HG02852 (cell line): ENCODE measurements at regions not wholly inside any gene's neighbourhood (a gene's known extent, or its start where the extent isn't known, plus 50 kb on each side); places are given as distances from the start of the nearest gene placed in this dataset.
"Not testable (repeated sequence)": the region's sequence is repeated elsewhere in the genome, so short reads cannot be mapped to it uniquely, and the experiment has no call there.

ENCODE experiments used
- ATAC-seq: cut with Tn5 transposase; IDR thresholded peaks from one replicate; pipeline ENCODE4 v1.9.1; 2021; ENCODE audit warnings: mild to moderate bottlenecking, moderate library complexity; ENCODE audit not compliant: unreplicated experiment

DNA sequence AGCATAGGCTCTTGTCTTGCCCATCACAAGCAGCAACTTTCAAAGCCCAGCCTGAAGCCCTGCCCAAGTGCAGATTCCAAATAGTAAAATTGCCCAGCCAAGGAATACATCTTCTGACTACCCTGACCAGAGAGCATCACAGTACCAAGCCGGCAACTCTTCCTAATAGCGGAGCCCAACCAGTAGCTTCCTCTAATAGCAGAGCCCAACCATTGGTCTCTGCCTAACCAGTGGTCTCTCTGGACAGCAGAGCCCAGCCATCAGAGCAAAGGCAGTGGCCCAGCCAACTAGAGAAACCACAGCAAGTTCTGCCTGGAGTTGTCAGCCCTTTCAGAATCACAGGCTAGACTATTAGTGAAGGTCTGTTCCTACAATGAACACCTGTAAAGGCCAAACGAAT lies 285.6 kb downstream of the HGF start:
- ATAC-seq = no peak

DNA sequence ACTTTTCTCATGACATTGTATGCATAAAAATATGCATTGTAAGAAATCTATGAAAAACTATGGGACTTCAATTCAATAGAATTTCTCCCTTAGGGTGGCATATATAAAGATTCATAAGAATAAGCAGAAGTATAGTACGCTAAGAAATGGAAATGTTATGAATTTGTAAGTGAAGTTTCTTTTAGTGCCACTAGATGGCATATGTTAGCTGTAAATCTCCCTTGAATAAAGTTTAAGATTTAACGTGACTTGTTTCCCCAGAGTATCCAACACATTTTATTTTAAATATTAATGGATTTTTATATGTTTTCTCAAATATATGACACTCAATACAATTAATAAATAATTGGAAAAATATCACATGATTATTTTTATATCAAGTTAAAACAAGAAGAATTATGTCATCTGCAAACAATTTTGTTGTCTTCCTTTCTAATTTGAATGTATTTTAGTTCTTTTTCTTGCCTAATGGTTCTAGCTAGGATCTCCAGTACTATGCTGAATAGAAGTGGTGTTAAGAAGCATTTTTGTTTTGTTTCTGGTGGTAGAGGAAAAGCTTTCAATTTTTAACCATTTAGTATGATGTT lies 287.2 kb downstream of the HGF start:
- peak; percentile 60 for ATAC-seq

DNA sequence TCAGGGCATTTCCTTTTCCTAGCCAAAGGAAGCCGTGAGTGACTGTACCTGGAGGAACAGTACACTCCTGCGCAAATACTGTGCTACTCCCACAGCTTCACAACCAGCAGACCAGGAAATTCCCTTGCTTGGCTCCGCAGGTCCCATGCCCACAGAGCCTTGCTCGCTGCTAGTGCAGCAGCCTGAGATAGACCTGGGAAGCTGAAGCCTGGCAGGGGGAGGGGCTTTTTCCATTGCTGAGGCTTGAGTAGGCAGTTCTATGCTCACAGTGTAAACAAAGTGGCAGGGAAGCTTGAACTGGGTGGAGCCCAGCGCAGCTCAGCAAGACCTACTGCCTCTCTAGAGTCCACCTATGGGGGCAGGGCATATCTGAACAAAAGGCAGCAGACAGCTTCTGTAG lies 291.2 kb downstream of the HGF start:
- no peak for ATAC-seq

DNA sequence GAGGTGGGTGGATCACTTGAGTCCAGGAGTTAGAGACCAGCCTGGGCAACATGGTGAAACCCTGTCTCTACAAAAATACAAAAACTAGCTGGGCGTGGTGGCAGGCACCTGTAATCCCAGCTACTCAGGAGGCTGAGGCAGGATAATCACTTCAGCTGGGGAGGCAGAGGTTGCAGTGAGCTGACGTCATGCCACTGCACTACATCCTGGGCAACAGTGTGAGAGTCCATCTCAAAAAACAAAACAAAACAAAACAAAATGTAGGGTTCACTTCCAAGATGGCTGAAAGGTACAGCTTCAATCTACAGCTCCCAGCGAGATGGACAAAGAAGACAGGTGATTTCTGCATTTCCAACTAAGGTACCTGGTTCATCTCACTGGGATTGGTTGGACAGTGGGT lies 291.6 kb downstream of the HGF start:
- not testable (repeated sequence) for ATAC-seq

DNA sequence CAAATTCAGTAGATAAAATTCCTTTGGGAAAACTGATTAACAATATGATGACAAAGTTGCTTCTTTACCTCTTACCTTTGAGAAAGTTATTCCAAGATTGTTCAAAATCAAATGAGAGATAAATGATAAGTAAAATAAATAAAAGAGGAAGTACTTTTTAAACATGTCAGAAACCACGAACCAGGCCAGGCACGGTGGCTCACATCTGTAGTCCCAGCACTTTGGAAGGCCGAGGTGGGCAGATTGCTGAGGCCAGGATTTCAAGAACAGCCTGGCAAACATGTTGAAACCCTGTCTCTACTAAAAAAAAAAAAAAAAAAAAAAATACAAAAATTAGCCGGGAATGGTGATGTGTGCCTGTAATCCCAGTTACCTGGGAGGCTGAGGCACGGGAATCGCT lies 296.6 kb downstream of the HGF start:
- no peak for ATAC-seq

DNA sequence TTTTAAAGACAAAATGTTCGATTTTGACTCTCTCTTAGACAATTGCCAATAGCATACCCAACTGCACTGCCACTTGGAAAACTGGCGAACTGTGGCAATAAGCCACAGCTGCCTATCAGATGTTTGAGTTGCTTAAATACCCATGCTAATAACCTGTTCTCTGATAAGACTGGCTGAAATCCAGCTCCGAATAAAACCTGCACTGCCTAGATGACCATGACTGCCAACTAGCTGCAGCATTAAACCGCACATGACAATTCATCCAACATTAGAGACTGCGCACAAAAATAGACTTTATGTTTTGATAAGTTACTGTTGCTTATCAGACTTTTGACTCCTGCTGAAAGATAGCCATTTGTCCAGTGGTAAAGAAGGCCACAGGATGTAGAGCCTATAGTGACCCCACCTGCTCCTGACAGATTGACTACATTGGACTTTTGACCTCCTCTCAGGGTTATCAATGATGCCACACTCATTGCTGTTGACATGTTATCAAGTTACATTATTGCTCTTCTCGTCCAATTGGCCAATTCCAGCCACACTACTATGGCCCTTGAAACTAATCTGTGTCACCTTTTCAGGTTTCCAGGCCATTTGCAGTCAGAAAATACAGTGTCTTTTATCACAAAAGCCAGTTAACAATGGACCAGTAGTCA lies 299.0 kb downstream of the HGF start:
- no peak for ATAC-seq

DNA sequence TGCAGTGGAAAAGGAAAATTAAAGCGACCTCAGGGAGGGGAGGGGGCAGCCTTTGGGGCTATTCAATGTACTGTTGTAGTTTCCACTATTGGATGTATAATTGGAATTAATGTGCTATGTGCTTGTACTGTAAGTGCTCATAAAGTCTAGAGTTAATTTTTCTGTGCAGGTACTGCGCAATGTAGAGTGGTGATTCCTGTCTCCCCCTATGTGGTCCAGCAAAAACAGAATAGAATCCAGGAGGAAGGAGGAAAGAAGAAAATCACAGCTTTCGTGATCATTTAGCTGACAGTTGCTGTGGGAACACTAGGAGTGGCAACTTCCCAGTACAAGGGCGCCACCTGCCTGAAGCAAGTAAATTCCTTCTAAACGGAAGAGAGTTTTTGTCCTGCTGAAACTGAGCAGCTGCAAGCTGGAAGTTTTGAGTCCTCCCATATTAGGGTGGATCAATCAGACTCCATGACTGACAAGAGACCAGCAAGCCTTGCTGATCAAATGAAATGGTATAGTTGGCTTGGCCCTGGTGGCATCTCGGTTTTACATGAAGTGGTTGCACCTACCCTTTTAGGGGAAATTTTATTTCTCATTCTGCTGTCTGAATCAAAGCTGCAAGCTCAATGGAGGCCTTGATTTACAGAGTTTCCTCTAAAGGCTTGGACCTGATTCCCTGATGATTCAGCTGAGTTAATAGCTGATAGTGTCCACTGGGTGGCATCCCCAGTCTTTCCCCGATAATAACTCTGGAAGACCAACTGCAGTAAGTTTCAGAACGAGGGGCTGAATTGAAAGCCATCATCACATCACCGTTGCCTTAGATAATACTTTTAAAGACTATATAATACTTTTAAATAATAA lies 299.8 kb downstream of the HGF start:
- peak; percentile 81 for ATAC-seq

DNA sequence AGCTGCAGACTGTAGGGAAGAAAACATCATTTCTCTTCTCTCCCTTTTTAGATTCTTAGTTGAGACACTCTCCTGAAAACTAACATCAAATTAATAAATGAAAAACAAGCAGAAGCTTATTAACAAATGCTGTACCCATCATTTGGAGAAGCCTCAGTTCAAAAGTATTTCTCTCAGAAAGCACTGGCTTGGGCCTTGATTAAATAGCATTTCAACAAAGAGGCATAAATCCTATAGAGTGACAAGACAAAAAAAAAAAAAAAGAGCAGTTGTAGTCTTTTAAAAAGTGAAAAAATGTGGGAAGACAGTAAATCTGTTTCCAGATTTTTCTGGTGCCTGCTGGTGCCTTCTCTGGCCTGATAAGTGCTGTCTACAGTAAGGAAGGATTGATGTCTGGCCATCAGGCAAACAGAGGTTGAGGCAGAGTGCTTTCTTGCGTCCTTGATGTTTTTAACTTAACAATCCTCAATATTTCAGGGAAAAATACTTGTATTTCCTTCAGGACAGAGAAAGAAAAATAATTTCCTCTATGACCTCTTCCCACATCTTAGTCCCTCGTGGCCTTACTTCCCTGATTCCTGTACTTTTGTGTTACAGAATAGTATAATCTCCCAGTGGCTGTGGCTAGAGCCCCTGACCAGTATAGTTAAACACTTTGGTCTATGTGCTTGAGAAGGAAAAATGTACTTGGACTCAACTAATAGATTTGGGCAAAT lies 300.5 kb downstream of the HGF start:
- no peak for ATAC-seq

DNA sequence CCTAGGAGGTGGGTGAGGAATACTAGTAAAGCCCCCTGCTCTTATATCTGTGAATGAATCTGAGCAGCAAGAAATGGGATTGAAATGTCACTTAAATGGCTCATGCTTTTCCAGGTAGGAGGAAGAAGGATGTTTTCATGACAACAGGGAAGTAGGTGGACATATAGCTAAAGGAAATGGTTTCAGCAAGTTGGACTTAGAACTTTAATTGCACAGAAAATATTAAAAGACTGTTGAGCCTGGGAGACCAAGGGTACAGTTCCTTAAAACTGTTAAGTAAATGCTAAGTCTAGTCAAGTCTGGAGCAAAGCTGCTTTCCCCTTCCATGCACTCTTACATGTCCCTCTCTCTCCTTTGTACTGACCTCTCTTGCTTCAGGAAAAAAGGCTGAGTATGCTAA lies 301.3 kb downstream of the HGF start:
- ATAC-seq = no peak

DNA sequence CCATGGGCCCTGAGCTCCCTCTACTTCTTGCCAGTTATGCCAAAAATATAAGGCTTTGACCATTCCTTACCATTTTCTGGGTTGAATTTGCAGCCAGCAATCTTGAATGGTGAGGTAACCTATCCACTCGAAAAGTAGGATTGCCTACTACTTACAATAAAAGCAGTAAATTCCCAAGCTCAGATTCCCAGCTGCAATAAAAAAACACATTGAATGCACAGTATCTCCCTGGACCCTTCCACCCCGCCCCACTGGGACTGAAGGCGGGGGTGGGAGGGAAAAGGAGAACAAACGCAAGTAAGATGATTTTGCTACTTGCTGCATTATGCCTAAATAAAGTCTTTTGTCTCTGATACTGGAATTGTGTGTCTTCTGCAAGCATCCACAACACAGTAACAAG lies 301.9 kb downstream of the HGF start:
- no peak for ATAC-seq

DNA sequence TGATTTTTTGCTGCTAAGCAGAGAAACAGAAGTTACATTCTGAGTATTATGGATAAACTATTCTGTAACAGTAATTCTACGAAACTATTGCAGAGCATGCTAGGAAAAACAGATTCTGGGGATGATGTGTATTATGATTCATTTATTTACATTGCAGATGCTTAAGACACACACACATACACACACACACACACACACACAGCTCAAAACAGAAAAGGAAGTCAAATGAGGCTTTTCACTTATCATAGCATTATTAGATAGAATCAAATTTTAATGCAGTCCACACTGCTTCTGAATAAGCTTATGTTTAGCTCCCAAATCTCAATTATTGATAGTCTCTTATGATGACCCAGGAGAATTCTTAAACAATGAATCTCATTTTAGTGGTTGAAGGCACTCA lies 307.2 kb downstream of the HGF start:
- ATAC-seq = no peak

DNA sequence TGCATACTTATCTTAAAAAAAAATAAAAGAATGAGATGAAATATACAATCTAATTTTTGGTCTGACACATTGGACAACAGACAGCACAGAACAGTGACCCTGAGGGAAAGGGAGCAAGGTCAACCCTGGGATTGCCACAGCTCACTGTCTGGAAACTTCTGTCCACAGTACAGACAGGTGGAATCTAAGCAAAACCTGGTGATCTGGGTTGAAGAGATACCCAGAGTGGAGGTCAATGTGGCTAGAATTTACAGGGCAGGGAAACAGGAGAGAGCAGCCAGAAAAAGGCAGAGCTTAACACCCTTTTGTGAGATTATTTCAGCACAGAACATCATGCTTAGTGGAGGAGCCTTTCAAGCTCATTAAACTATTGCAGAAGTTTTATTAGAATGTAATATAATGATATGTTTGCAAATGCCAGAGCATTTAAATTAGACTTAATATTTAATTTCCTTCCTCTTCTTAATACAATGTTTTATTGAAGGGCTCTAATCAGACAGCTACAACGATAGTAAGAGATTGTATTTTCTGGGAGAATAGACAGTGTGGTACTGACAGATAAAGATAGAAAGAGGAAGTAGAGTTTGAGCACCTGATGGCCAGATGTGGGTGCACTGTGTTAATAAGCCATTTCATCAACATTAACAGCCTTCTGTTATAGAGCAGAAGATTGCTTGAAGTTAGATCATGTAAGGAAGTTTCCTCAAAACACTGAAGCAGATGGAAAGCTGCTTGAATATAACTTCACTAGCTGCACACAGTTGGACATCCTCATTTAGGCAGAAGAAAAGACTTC lies 309.4 kb downstream of the HGF start:
- no peak for ATAC-seq

DNA sequence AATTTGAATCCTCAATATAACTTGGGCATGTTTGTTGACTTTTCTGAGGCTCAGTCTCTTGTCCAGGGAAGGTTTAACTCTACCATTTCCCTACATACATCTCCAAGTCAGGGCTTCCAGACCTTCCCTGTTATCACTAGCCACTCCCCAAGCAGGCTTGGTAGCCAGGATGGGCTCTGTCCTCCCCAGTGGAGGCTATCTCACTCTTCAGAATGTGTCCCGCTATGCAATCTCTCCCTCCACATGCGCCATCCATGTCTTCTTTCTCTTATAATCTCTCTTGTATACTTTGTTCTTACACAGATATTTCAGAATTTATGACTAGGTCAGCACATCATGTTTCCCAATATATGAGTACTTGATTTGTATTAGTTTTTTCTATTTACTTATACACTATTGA lies 310.4 kb downstream of the HGF start:
- ATAC-seq = no peak

DNA sequence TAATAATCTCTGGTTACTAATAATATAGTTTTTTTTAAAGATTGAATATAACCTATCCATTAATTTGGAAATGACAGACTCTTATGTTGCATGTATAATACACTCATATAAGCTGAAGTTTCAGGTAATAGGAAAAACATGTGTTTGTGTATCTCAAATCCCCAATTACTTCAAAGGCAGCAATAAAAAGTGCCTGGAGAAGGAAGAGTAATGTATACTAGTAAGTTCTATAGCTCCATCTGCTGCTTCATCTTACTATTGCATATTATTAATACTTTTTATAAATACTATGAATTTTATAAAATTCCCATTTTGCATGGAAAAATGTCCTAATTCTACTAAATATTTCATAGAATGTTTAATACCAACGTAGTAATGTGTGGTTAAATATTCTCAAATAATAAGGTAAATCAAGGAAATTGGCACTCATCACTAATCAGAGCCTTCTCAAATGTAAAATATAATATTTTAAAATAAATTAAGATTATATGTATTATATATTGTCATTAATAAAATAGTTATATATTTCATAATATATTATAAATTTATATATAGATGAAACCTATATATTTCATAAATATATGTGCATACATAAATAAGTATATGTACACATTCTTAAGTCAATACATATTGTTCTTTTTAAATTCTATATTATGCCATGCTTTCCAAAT lies 311.9 kb downstream of the HGF start:
- ATAC-seq = no peak

DNA sequence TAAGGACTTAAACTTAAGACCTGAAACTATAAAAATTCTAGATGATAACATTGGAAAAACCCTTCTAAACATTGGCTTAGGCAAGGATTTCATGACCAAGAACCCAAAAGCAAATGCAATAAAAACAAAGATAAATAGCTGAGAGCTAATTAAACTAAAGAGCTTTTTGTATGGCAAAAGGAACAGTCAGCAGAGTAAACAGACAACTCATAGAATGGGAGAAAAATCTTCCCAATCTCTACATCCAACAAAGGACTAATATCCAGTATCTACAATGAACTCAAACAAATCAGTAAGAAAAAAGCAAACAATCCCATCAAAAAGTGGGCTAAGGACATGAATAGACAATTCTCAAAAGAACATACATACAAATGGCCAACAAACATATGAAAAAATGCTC lies 316.1 kb downstream of the HGF start:
- ATAC-seq = not testable (repeated sequence)

DNA sequence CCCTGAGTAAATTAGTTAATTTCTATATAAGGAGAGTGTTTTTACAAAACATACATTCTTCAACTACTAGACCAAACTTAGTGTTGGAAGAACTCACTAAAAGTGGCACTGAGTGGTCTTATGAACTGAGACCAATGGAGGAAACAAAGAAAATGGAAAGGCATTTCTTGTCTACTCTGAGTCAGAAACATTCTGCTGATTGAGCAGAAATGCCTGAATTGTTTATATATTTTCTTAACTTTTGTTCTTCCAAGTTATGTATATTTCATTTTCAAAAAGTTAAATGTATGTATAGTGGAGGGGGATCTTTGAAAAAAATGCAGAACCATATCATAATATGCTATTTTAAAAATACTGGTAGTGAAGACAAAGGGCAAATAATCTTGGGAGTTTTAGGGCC lies 320.7 kb downstream of the HGF start:
- ATAC-seq = no peak

DNA sequence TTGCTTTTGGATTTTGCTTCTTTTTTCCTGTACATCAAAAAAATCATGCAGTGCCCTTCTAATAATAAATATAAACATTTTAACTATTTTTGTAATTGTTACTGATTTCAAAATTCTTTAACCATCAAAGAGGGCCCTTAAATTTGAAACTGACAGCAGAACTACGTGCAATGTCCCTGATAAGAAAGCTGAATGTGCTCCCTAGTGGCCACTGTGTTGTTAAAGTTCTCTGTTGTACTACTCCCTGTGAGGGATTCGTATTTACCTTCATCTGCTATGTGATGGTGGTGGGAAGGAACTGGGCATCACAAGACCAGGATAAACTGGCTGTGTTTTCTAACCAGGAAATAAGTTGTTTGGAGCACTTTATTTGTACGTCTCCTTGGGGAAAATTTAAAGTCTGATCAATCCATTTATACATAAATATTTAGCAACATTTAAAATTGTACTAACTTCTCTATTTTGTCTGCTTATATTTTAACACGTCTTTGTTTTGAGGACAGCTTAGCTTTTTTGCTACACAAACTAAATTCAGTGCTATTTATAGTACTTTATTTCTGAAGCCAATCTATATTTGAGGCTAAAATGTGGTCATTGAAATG lies 322.4 kb downstream of the HGF start:
- ATAC-seq = no peak

DNA sequence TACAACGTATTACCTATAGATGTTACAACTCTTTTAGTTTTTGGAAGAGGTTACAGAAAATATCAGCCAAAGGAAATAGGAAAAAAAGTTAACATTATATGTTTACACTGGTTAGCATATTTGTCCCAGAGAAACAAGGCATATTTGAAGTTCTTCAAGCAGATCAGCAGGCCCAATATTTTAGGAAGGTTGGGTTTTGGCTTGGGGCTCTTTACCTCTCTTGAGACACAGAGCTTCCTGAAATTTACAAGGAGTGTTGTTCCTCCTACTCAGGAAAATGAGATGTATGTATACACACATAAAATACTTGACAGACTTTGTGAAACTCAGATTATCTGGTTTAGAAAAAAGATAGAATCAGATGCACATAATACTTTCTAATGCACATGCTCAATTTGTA lies 323.6 kb downstream of the HGF start:
- ATAC-seq = no peak

DNA sequence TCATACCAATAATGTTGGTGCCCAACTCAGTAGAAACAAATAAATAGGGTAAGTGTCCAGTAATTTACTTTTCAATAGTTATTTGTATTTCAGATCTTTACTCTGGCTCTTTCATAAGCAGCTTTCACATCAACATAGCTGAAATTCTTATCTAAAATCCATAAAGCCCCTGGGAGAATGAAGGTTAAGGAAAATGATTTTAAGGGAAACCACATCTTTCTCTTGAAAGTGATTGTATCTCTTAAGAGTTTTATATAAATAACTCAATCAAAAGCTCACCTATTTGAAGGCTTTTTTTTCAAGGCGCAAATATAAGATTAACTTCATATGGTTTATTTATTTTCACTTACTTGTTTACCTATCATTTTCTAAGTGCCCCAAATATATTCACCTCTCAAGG lies 324.4 kb downstream of the HGF start:
- ATAC-seq = no peak

DNA sequence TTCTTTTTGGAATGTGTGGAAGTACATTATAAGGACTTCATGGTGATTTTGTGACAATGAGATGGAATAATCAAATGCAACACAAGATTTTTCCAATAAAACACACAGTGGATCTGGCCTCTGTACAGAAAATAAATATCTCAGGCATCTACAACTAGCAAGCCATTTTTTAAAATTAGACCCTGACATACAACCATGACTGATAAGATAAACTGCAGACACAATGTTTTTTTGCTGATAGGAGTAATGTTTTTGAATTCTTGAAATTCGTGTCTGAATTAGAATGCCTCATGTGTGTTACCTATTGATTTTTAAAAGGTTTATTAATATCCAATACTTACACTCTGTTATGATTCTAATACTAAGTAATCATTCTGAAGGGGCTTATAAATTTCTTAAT lies 328.1 kb downstream of the HGF start:
- ATAC-seq = no peak
